AG04450 (cell line): ENCODE measurements at regions not wholly inside any gene's neighbourhood (a gene's known extent, or its start where the extent isn't known, plus 50 kb on each side); places are given as distances from the start of the nearest gene placed in this dataset.

Experiments
- CTCF ChIA-PET: fragments of 300-600, 350-600 bp; formaldehyde crosslinking; extraction: SDS; loops from one replicate; lab custom pipeline; 2022; ENCODE audit warnings: antibody characterized with exemption, inconsistent platforms; lab: Charles Lee
- POLR2A ChIA-PET: fragments of 350-600 bp; formaldehyde crosslinking; extraction: SDS; loops from one replicate; lab custom pipeline; 2021; ENCODE audit warnings: antibody characterized with exemption, inconsistent platforms; lab: Yijun Ruan, JAX
- DNase-seq: peaks from one replicate; pipeline ENCODE4 v3.0.0-alpha.2; 2011; ENCODE audit warnings: low read depth, low spot score
- H3K27ac ChIP-seq: one replicate; pipeline ENCODE4 v1.5.1; 2012; ENCODE audit warnings: low read depth, low read length, control low read depth
- H3K27me3 ChIP-seq: one replicate; pipeline ENCODE4 v1.6.0; 2012; ENCODE audit warnings: low read length; ENCODE audit not compliant: control insufficient read depth, insufficient read depth
- H3K4me3 ChIP-seq: 2 replicates; pipeline ENCODE4 v1.5.1; 2011; ENCODE audit warnings: mild to moderate bottlenecking, low read depth, low read length, control low read depth
- H3K9me3 ChIP-seq: 2 replicates; pipeline ENCODE4 v1.5.1; 2012; ENCODE audit warnings: low read length; ENCODE audit not compliant: control insufficient read depth, insufficient read depth
- TF ChIP-seq, protein P1 (sequence below): IDR thresholded peaks from 2 replicates; pipeline ENCODE4 v1.5.1; 2011; ENCODE audit warnings: low read depth, low read length, control low read depth, inconsistent platforms

DNA sequence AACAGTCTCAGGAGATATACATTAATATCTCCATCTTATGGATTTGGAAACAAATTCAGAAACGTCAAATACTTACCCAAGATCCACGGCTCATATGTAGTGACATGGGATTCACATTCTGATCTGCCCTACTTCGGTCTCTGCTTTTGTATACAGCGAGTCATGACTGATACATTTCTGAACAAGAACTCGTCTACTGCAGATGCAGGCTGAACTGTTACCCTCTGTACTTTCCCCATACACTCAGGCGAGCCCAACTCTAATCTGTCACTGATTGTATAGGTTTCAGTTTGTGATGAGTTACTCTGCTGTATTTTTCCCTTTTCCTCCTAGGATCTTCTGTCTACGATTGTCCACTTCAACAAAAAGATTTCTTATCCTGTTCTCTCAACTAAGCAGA, 441.6 kb downstream of the CCDC91 start:
- TF ChIP-seq, protein P1, sequence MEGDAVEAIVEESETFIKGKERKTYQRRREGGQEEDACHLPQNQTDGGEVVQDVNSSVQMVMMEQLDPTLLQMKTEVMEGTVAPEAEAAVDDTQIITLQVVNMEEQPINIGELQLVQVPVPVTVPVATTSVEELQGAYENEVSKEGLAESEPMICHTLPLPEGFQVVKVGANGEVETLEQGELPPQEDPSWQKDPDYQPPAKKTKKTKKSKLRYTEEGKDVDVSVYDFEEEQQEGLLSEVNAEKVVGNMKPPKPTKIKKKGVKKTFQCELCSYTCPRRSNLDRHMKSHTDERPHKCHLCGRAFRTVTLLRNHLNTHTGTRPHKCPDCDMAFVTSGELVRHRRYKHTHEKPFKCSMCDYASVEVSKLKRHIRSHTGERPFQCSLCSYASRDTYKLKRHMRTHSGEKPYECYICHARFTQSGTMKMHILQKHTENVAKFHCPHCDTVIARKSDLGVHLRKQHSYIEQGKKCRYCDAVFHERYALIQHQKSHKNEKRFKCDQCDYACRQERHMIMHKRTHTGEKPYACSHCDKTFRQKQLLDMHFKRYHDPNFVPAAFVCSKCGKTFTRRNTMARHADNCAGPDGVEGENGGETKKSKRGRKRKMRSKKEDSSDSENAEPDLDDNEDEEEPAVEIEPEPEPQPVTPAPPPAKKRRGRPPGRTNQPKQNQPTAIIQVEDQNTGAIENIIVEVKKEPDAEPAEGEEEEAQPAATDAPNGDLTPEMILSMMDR, result no peak
- ChIA-PET POLR2A (no interaction called here), CTCF (no interaction called here)
- DNase-seq, result peak; percentile 27
- no peak overlapping the region for H3K4me3 ChIP-seq
- no peaks in the 10 kb centered on the region for H3K27me3 ChIP-seq
- H3K9me3 ChIP-seq, result no peaks in the 10 kb centered on the region; the same call in 1 of the 2 replicates
- H3K27ac ChIP-seq, result no peak overlapping the region

DNA sequence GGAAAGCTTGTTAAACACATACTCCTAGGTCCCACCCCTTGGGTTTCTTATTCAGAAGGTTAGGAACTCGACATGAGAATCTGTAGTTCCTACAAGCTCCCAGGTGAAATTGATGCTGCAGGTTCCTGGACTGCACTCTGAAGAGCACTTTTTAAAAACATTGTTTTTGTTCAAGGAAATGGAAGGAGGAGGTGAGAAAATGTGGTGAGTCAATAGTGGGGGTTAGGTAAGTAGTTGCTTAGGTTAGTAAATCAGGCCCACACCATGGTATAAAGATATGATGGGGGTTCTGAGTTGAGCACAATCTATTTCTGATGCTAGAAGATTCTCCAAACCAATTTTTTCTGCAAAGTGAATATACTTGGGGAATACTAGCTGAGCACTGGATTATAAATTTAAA, 450.3 kb downstream of the CCDC91 start:
- CTCF ChIA-PET, result no interaction called here
- POLR2A ChIA-PET, result no interaction called here
- Histone ChIP-seq H3K9me3 (no peaks in the 10 kb centered on the region), H3K27ac (no peak overlapping the region), H3K27me3 (no peaks in the 10 kb centered on the region), H3K4me3 (no peak overlapping the region)
- DNase-seq, result no peak
- TF ChIP-seq, protein P1, result no peak

DNA sequence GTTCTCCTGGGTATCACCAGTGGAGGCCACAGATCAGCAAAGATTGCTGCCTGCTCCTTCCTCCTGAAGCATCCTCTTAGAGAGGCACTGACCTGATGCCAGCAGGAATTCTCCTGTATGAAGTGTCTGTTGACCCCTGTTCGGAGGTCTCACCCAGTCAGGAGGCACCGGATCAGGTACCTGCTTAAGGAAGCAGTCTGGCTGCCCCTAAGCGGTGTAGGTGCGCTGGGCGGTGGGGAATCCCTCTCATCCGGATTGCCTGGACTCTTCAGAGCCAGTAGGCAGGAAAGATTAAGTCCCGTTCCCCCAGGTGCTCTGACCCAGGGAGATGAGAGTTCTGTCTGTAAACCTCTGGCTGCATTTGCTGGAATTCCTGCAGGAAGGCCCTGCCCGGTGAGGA, 455.2 kb downstream of the CCDC91 start:
- Histone ChIP-seq H3K9me3 (peaks cover 4% of the 10 kb centered on the region; the same call in 1 of the 2 replicates), H3K4me3 (no peak overlapping the region), H3K27ac (no peak overlapping the region), H3K27me3 (no peaks in the 10 kb centered on the region)
- TF ChIP-seq, protein P1, result no peak
- POLR2A ChIA-PET, result no interaction called here
- no peak for DNase-seq
- CTCF ChIA-PET, result no interaction called here

DNA sequence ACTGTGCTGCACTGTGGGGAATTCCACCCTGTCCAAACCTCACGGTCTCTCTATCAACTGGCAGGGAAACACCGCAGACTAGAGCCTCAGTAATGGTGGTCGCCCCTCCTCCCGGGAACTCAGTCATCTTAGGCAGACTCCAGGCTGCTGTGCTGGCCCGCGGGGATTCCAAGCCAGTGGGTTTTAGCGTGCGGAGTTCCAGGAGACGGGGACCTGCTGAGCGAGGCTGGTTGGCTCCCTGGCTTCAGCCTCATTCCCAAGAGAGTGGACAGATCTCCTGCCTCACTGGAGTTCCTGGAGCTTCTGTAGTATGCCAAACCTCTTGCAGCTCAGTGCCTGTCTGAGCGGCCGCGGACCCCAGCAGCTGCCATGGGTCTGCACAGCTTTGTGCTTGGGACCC, 455.6 kb downstream of the CCDC91 start:
- ChIA-PET POLR2A (no interaction called here), CTCF (no interaction called here)

DNA sequence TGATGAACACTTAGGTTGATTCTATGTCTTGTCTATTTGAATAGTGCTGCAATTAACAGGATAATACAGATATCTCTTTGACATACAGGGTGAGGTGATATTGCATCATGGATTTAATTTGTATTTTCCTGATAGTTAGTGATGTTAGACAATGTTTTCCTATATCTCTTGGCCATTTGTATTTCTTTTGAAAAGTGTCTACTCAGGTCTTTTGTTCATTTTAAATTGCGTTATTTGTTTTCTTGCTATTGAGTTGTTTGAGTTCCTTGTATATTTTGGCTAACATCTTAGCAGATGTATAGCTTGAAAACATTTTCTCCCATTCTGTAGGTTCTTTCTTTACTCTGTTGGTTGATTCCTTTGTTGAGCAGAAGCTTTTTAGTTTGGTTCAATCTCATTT, 460.6 kb downstream of the CCDC91 start:
- ChIA-PET POLR2A (no interaction called here), CTCF (no interaction called here)
- TF ChIP-seq, protein P1, result no peak

More for the DNA sequence above, 455.6 kb downstream of the CCDC91 start:
- no peak overlapping the region for H3K4me3 ChIP-seq
- no peak for DNase-seq
- H3K27me3 ChIP-seq, result no peaks in the 10 kb centered on the region
- TF ChIP-seq, protein P1, result no peak
- no peak overlapping the region for H3K27ac ChIP-seq
- peaks cover 4% of the 10 kb centered on the region; the same call in 1 of the 2 replicates for H3K9me3 ChIP-seq

More for the DNA sequence above, 460.6 kb downstream of the CCDC91 start:
- H3K27me3 ChIP-seq, result no peaks in the 10 kb centered on the region
- DNase-seq, result no peak
- H3K4me3 ChIP-seq, result no peak overlapping the region
- H3K9me3 ChIP-seq, result peaks cover 4% of the 10 kb centered on the region; the same call in 1 of the 2 replicates
- no peak overlapping the region for H3K27ac ChIP-seq
